IMR-90 (cell line): ENCODE measurements at regions not wholly inside any gene's neighbourhood (a gene's known extent, or its start where the extent isn't known, plus 50 kb on each side); places are given as distances from the start of the nearest gene placed in this dataset.

Experiments used
- ATAC-seq: fragments of 200-7000 bp; cut with Tn5 transposase; 2 replicates; pipeline ENCODE4 v1.9.1; 2020; ENCODE audit warnings: low read depth, mild to moderate bottlenecking, moderate library complexity
- BruUV-seq: library from RNA; stranded (reverse); fragments of 400-500 nt; replicated peaks from 2 replicates; lab custom pipeline; 2021; lab: Mats Ljungman, UMichigan
- CTCF ChIA-PET: fragments of 300-600 bp; formaldehyde crosslinking; extraction: SDS; loops from one replicate; lab custom pipeline; 2021; ENCODE audit warnings: antibody characterized with exemption; lab: Yijun Ruan, JAX
- POLR2A ChIA-PET: fragments of 300-600 bp; sonication (Branson Sonifier 250); formaldehyde crosslinking; loops from one replicate; lab custom pipeline; 2022; ENCODE audit warnings: antibody characterized with exemption; ENCODE audit not compliant: unreplicated experiment; lab: Charles Lee
- DNase-seq: peaks from one replicate; pipeline ENCODE4 v3.0.0; 2013
- H2AFZ ChIP-seq: replicated peaks from 2 replicates; pipeline ENCODE3; 2013; ENCODE audit warnings: low read length, mild to moderate bottlenecking; ENCODE audit not compliant: poor library complexity
- H2AK5ac ChIP-seq: 2 replicates; pipeline ENCODE4 v1.6.1; 2013; ENCODE audit warnings: low read depth, low read length, inconsistent platforms
- H2AK9ac ChIP-seq: replicated peaks from 2 replicates; pipeline ENCODE3; 2013; ENCODE audit warnings: mild to moderate bottlenecking, low read depth, low read length, moderate library complexity; ENCODE audit not compliant: poor library complexity
- H2BK120ac ChIP-seq: 2 replicates; pipeline ENCODE4 v1.6.1; 2013; ENCODE audit warnings: low read depth, low read length, inconsistent platforms
- H2BK15ac ChIP-seq: 3 replicates; pipeline ENCODE4 v1.6.1; 2013; ENCODE audit warnings: low read depth, low read length, inconsistent platforms
- H2BK20ac ChIP-seq: 2 replicates; pipeline ENCODE4 v1.6.1; 2013; ENCODE audit warnings: low read depth, mild to moderate bottlenecking, inconsistent platforms, low read length, moderate library complexity
- H2BK5ac ChIP-seq: 2 replicates; pipeline ENCODE4 v1.6.1; 2013; ENCODE audit warnings: mild to moderate bottlenecking, low read depth, low read length, inconsistent platforms; ENCODE audit not compliant: poor library complexity, severe bottlenecking
- H3K14ac ChIP-seq: replicated peaks from 2 replicates; pipeline ENCODE4 v1.6.1; 2013; ENCODE audit warnings: low read depth, low read length, inconsistent platforms
- H3K18ac ChIP-seq: 2 replicates; pipeline ENCODE4 v1.6.1; 2013; ENCODE audit warnings: low read depth, low read length, control low read depth
- H3K23ac ChIP-seq: 2 replicates; pipeline ENCODE4 v1.6.1; 2013; ENCODE audit warnings: low read depth, low read length, inconsistent platforms
- H3K27ac ChIP-seq: 2 replicates; pipeline ENCODE4 v1.5.1; 2013; ENCODE audit warnings: mild to moderate bottlenecking, control low read depth, low read length; ENCODE audit not compliant: insufficient read depth
- H3K27me3 ChIP-seq: 2 replicates; pipeline ENCODE4 v1.6.1; 2013; ENCODE audit warnings: low read length; ENCODE audit not compliant: control insufficient read depth, insufficient read depth
- H3K36me3 ChIP-seq: 2 replicates; pipeline ENCODE4 v1.6.1; 2013; ENCODE audit warnings: low read length, mixed read lengths; ENCODE audit not compliant: control insufficient read depth, insufficient read depth
- H3K4ac ChIP-seq: 2 replicates; pipeline ENCODE4 v1.6.1; 2013; ENCODE audit warnings: low read depth, low read length, inconsistent platforms
- H3K4me1 ChIP-seq: 2 replicates; pipeline ENCODE4 v1.6.1; 2013; ENCODE audit warnings: low read length, mixed read lengths; ENCODE audit not compliant: control insufficient read depth, insufficient read depth
- H3K4me2 ChIP-seq: 2 replicates; pipeline ENCODE4 v1.6.1; 2013; ENCODE audit warnings: low read depth, mild to moderate bottlenecking, control low read depth, low read length, moderate library complexity
- H3K4me3 ChIP-seq: 2 replicates; pipeline ENCODE4 v1.5.1; 2013; ENCODE audit warnings: low read depth, mild to moderate bottlenecking, control low read depth, low read length, moderate library complexity; ENCODE audit not compliant: insufficient read depth
- H3K56ac ChIP-seq: 2 replicates; pipeline ENCODE4 v1.6.1; 2013; ENCODE audit warnings: low read length, inconsistent platforms; ENCODE audit not compliant: insufficient read depth; ENCODE audit errors: extremely low read depth
- H3K79me1 ChIP-seq, 2 experiments: 2 replicates each; pipeline ENCODE4 v1.6.1; 2013; ENCODE audit warnings: low read length in 2 of 2, inconsistent platforms in 1 of 2, low read depth in 1 of 2
- H3K9ac ChIP-seq: 2 replicates; pipeline ENCODE4 v1.6.1; 2013; ENCODE audit warnings: low read depth, low read length, control low read depth
- H3K9me1 ChIP-seq: 2 replicates; pipeline ENCODE4 v1.6.1; 2013; ENCODE audit warnings: low read length, inconsistent platforms; ENCODE audit not compliant: insufficient read depth
- H3K9me3 ChIP-seq: 2 replicates; pipeline ENCODE4 v1.6.1; 2013; ENCODE audit warnings: low read length; ENCODE audit not compliant: control insufficient read depth, insufficient read depth
- H4K20me1 ChIP-seq: 2 replicates; pipeline ENCODE4 v1.6.1; 2013; ENCODE audit warnings: low read length, inconsistent platforms; ENCODE audit not compliant: insufficient read depth
- H4K5ac ChIP-seq: 2 replicates; pipeline ENCODE4 v1.6.1; 2013; ENCODE audit warnings: mild to moderate bottlenecking, low read depth, low read length, control low read depth
- H4K8ac ChIP-seq, 2 experiments: 2 replicates each; pipeline ENCODE4 v1.6.1; 2013; ENCODE audit warnings: low read depth in 2 of 2, low read length in 2 of 2, control low read depth in 1 of 2, inconsistent platforms in 1 of 2
- H4K91ac ChIP-seq: 2 replicates; pipeline ENCODE4 v1.6.1; 2013; ENCODE audit warnings: low read depth, low read length, inconsistent platforms; ENCODE audit not compliant: insufficient read depth
- CHD1 ChIP-seq: IDR thresholded peaks from 2 replicates; pipeline ENCODE4 v1.6.1; 2012; ENCODE audit warnings: low read depth, low read length, improper control_type of control experiment
- FOS ChIP-seq: fragments of 150-350 bp; IDR thresholded peaks from 2 replicates; pipeline ENCODE4 v1.6.1; 2016; ENCODE audit warnings: low read depth, low read length
- POLR2A ChIP-seq: IDR thresholded peaks from 2 replicates; pipeline ENCODE4 v1.6.1; 2012; ENCODE audit warnings: mild to moderate bottlenecking, low read depth, low read length
- RCOR1 ChIP-seq: IDR thresholded peaks from 2 replicates; pipeline ENCODE4 v1.6.1; 2012; ENCODE audit warnings: mild to moderate bottlenecking, low read length, improper control_type of control experiment; ENCODE audit not compliant: insufficient replicate concordance
- SMC3 ChIP-seq: fragments of 150-350 bp; IDR thresholded peaks from 2 replicates; pipeline ENCODE4 v1.6.1; 2016; ENCODE audit warnings: low read depth, mild to moderate bottlenecking, antibody characterized with exemption, low read length, moderate library complexity
- USF2 ChIP-seq: fragments of 150-350 bp; IDR thresholded peaks from 2 replicates; pipeline ENCODE4 v1.6.1; 2017; ENCODE audit warnings: mild to moderate bottlenecking, antibody characterized with exemption, low read length, low read depth
- WGBS, 2 experiments: methylation state at CpG; one replicate each; pipeline versions ENCODE4 v1.1.5 to v1.1.7; 2013; ENCODE audit warnings: missing lambda C conversion rate in 2 of 2; ENCODE audit not compliant: insufficient read length in 1 of 2; ENCODE audit errors: extremely low coverage in 2 of 2; 5-methylcytosine and 5-hydroxymethylcytosine counted together
- dilution Hi-C: fragments of 300-500 bp; cut with HindIII; formaldehyde crosslinking; loops from one replicate; pipeline ENCODE4 v1.14.3; 2018; ENCODE audit warnings: low sequenced_read_pairs; ENCODE audit not compliant: unreplicated experiment
- in situ Hi-C: fragments of 300-500 bp; cut with MboI; formaldehyde crosslinking; loops from 3 replicates; pipeline ENCODE4 v1.14.3; 2019; ENCODE audit warnings: low sequenced_read_pairs, inconsistent platforms, mixed read lengths
- intact Hi-C: fragments of 100-400 bp; cut with micrococcal nuclease; formaldehyde crosslinking; loops from 2 replicates; pipeline ENCODE4 v1.10.0; 2022
- TF ChIP-seq, protein P1 (sequence below): fragments of 150-350 bp; IDR thresholded peaks from 2 replicates; pipeline ENCODE4 v1.6.1; 2016; ENCODE audit warnings: low read depth, mild to moderate bottlenecking, low read length, moderate library complexity, borderline replicate concordance

GRCh38 chr2:212644195-212644837, 105.7 kb upstream of the ERBB4 start:
- H2BK15ac ChIP-seq, result no peak overlapping the region
- H3K27me3 ChIP-seq, result 0 out of 2 replicates have a peak, but pooled peaks cover 2% of the 10 kb centered on the region
- no peak overlapping the region for H3K14ac ChIP-seq
- no peak for DNase-seq
- H3K4ac ChIP-seq, result no peak overlapping the region
- WGBS, 2 experiments, result 80% methylated on average over 1 of the region's 3 CpGs; no CpG with 5 or more reads in 1 of the 2 experiments
- no peak overlapping the region for H3K4me2 ChIP-seq
- no peak overlapping the region for H2BK5ac ChIP-seq
- H3K23ac ChIP-seq, result no peak overlapping the region
- no peak overlapping the region for H2BK120ac ChIP-seq
- POLR2A ChIA-PET, result no interaction called here
- CTCF ChIA-PET, result interaction anchor here (1.0 kb wide), 1 partner anchor 22 kb away, joined by 3 read pairs; no protein-coding TSS in a partner anchor
- H3K27ac ChIP-seq, result no peak overlapping the region
- H3K56ac ChIP-seq, result no peak overlapping the region
- intact Hi-C loops (no loop called here), in situ Hi-C loops (no loop called here), dilution Hi-C loops (no loop called here)
- H2AK5ac ChIP-seq, result no peak overlapping the region
- H3K9me3 ChIP-seq, result no peaks in the 10 kb centered on the region
- H3K18ac ChIP-seq, result no peak overlapping the region
- H3K9me1 ChIP-seq, result no peaks in the 10 kb centered on the region
- no peaks in the 10 kb centered on the region for H4K20me1 ChIP-seq
- H4K91ac ChIP-seq, result no peak overlapping the region
- no peak overlapping the region for H2AFZ ChIP-seq
- H3K36me3 ChIP-seq, result no peaks in the 10 kb centered on the region
- TF ChIP-seq, protein P1, sequence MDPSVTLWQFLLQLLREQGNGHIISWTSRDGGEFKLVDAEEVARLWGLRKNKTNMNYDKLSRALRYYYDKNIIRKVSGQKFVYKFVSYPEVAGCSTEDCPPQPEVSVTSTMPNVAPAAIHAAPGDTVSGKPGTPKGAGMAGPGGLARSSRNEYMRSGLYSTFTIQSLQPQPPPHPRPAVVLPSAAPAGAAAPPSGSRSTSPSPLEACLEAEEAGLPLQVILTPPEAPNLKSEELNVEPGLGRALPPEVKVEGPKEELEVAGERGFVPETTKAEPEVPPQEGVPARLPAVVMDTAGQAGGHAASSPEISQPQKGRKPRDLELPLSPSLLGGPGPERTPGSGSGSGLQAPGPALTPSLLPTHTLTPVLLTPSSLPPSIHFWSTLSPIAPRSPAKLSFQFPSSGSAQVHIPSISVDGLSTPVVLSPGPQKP, result no peak
- no peak for TF ChIP-seq USF2
- no peak for TF ChIP-seq POLR2A
- TF ChIP-seq FOS, result no peak
- no peak for TF ChIP-seq CHD1
- no peak for TF ChIP-seq SMC3
- TF ChIP-seq RCOR1, result no peak
- no peak overlapping the region for H2BK20ac ChIP-seq
- no peak overlapping the region for H4K5ac ChIP-seq
- no peaks in the 10 kb centered on the region for H3K79me1 ChIP-seq
- no peak overlapping the region for H2AK9ac ChIP-seq
- ATAC-seq, result no peak
- H3K9ac ChIP-seq, result no peak overlapping the region
- no peak overlapping the region for H3K4me3 ChIP-seq
- no peak overlapping the region for H4K8ac ChIP-seq
- no TSS peak for BruUV-seq
- H3K4me1 ChIP-seq, result no peaks in the 10 kb centered on the region; the same call in 1 of the 2 replicates
